GM12865 (cell line): ENCODE measurements at regions not wholly inside any gene's neighbourhood (a gene's known extent, or its start where the extent isn't known, plus 50 kb on each side); places are given as distances from the start of the nearest gene placed in this dataset.

Source experiments
- DNase-seq: peaks from one replicate; pipeline ENCODE4 v3.0.0; 2010; ENCODE audit warnings: low read depth
- H3K4me3 ChIP-seq: 2 replicates; pipeline ENCODE4 v1.5.1; 2011; ENCODE audit warnings: mild to moderate bottlenecking, low read depth, low read length, control low read depth
- CTCF ChIP-seq: IDR thresholded peaks from 2 replicates; pipeline ENCODE4 v1.5.1; 2011; ENCODE audit warnings: low read length, control low read depth, low read depth, inconsistent platforms; ENCODE audit not compliant: insufficient read depth; ENCODE audit errors: missing control alignments

GRCh38 chr1:22383526-22384294 lies 67.9 kb upstream of the ZBTB40 start:
- TF ChIP-seq CTCF: no peak
- DNase-seq: no peak
- H3K4me3 ChIP-seq: no peak overlapping the region

DNA sequence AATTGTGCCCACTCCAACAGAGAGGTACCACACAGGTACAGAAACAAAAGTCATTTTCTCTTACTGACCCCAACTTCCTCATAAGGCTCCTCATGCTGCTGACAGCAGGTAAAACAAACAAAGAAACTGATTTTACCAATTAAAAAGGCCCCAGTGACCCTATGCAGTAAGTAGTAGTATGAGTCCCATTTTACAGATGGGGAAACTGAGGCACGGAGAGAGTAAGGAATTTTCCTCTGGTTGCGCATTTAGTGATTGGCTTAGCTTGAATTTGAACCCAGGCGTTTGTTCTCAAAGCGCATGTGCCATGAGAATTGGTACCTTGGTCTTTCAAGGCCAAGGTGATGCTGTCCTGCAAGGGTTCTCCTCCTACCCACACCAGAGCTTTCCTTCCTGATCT lies 66.1 kb upstream of the ZBTB40 start:
- DNase-seq: no peak
- TF ChIP-seq CTCF: no peak
- H3K4me3 ChIP-seq: no peak overlapping the region

DNA sequence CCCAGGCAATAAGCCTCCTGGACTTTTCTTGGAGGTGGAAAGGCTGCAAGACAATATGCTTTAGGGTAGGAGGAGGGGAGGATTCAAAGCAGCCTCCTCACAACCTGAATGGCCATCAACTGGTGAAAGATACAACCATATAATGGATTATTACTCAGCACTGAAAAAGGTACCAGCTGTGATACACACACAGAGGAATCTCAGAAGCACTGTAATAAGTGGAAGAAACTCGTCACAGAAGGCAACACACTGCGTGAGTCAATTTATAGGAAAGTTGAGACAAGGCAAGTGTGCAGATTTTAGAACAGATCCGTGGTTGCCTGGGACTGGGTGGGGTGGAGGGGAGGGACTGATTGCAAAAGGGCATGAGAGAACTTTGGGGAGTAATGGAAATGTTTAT lies 64.9 kb upstream of the ZBTB40 start:
- no peak for TF ChIP-seq CTCF
- no peak for DNase-seq
- H3K4me3 ChIP-seq: no peak overlapping the region

DNA sequence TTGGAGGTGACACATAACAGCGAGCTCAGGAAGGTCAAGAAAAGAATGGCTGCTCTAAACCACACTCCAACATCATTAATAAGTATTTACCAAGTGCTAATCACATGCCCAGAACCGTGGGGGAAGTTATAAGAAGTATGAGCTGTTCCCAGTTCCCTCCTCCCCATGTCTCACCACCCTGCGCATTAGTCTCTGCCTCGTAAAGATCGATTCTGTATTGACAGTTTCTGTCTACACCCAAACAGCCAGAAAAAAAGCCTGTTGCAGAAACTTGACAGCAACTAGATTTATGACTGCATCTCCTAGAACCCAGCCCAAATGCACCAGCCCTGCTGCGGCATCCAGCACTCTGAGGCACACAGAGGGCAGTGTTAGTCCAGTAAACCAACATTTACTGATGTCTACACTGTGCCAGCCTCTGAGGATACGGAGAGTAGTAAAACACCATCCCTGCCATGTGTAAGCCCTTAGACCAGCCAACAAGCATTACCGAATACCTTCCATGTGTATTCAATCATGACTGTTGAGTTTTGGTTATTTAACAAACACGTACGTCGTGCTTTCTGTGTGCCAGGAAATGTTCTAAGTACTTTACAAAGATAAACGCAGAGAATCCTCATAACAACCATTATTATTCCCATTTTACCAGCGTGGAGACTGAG lies 63.6 kb upstream of the ZBTB40 start:
- no peak overlapping the region for H3K4me3 ChIP-seq
- DNase-seq: no peak
- no peak for TF ChIP-seq CTCF

DNA sequence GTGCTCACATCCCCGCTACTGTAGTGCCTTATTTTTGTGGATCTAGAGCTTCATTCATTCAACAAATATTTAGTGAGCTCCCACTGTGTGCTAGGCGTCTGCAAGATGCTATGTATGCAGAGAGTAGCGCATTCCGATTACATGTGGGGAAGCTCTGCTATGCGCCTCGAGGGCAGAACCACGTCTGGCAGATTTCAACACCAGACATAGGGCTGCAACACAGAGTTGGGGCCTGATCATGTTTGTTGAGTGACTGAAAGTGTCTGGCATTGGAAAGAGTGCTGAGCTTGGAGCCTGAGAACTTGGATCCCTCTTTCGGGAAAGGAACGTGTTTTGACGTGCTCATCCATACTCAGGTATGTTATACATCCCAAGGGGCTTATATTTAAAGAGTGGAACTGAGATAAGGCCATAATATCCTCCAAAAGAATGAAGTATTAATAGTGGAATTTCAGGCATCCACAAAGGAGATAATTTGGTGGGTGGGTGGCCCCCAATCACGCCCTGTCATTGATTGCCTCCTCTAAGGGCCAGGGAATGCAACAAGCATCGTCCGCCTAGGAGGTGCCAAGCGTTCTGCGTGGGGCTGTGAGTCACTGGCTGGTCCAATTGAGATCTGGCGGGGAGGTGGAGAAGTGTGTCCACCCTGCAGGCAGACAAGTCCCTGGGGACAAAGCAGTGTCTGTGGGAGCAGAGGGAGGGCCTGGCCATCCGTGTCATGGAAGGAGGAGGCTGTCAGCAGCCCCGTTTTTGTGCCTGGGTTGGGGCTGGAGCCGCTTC lies 62.8 kb upstream of the ZBTB40 start:
- no peak overlapping the region for H3K4me3 ChIP-seq
- DNase-seq: no peak
- no peak for TF ChIP-seq CTCF

- no peak for TF ChIP-seq CTCF
Observed at GRCh38 chr1:22393587-22393986, 58.1 kb upstream of the ZBTB40 start.

More at GRCh38 chr1:22393587-22393986, 58.1 kb upstream of the ZBTB40 start:
- no peak for DNase-seq
- no peak overlapping the region for H3K4me3 ChIP-seq
